ENCODE measurements at regions not wholly inside any gene's neighbourhood (a gene's known extent, or its start where the extent isn't known, plus 50 kb on each side); places are given as distances from the start of the nearest gene placed in this dataset.

DNA sequence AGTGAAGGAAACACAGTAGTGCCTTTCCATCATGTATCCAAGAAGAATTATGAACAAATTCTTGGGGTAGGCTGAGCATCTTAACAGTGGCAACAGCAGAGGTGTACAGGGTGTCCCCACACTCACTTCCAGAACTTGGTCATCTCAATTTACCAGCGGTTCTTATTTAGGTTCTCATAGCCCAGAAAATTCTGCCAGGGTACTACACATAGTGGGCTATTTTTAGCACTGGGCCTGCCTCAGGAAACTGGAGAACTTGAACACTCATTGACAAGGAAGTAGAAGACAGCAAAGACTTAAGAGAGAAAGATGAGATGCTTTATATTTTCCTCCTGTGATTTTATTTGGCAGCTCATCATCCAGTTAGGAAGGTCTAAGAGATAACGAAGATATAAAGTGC lies 71.8 kb upstream of the PHIP start:
- TF ChIP-seq, protein P1, sequence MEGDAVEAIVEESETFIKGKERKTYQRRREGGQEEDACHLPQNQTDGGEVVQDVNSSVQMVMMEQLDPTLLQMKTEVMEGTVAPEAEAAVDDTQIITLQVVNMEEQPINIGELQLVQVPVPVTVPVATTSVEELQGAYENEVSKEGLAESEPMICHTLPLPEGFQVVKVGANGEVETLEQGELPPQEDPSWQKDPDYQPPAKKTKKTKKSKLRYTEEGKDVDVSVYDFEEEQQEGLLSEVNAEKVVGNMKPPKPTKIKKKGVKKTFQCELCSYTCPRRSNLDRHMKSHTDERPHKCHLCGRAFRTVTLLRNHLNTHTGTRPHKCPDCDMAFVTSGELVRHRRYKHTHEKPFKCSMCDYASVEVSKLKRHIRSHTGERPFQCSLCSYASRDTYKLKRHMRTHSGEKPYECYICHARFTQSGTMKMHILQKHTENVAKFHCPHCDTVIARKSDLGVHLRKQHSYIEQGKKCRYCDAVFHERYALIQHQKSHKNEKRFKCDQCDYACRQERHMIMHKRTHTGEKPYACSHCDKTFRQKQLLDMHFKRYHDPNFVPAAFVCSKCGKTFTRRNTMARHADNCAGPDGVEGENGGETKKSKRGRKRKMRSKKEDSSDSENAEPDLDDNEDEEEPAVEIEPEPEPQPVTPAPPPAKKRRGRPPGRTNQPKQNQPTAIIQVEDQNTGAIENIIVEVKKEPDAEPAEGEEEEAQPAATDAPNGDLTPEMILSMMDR (IDR thresholded peaks at IDR 0.05) = no peak
- no peak for TF ChIP-seq POLR2A (IDR thresholded peaks at IDR 0.05)
